A673 (cell line): ENCODE measurements at regions not wholly inside any gene's neighbourhood (a gene's known extent, or its start where the extent isn't known, plus 50 kb on each side); places are given as distances from the start of the nearest gene placed in this dataset.

Experiments
- CTCF ChIP-seq: fragments of 300-800, 200-600 bp; sonication (generic); conservative IDR thresholded peaks from 2 replicates; pipeline ENCODE4 v1.5.1; 2017; ENCODE audit warnings: low read depth, mild to moderate bottlenecking, antibody characterized with exemption, low read length, moderate library complexity, mixed read lengths
- EZH2 ChIP-seq: fragments of 200-600 bp; sonication (generic); IDR thresholded peaks from 2 replicates; pipeline ENCODE4 v1.6.1; 2017; ENCODE audit warnings: borderline replicate concordance, low read depth, mild to moderate bottlenecking, mixed read lengths, antibody characterized with exemption, low read length; ENCODE audit not compliant: poor library complexity, severe bottlenecking

GRCh38 chr16:51950118-51950780, 596.7 kb downstream of the TOX3 start:
- TF ChIP-seq EZH2, result no peak
- no peak for TF ChIP-seq CTCF
